ENCODE measurements at regions not wholly inside any gene's neighbourhood (a gene's known extent, or its start where the extent isn't known, plus 50 kb on each side); places are given as distances from the start of the nearest gene placed in this dataset.

DNA sequence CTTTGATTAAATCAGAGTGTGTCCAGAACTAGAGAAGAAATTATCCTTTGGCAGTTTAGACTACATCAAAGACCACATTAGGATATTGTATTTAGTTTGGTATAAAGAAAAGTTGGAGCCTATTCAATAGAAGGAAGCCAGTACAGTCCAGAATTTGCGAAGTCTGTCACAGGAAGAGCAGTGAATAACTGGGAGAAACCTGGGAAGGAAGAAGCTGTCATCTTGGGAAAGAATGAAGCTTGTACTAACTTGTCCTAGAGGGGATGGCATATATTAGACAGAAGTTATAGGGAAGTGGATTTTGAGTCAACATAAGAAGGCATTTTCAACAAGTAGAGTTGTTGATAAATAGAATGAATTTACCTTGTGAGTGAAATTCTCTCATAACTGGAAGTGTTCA, 386.7 kb downstream of the LRIG3 start:
- H3K4me3 ChIP-seq (replicated peaks in 1 of 2; ENCODE audit: low read depth in 1 of 2, low read length in 2 of 2) = no peak overlapping the region
- intact Hi-C loops (cut with micrococcal nuclease) = loop anchor here (10.0 kb wide), 1 partner anchor 549 kb away; no protein-coding TSS in a partner anchor

GRCh38 chr12:58537278-58537677, 383.0 kb downstream of the LRIG3 start:
- H3K4me2 ChIP-seq (ENCODE audit: low read length) = no peak overlapping the region
- H3K27ac ChIP-seq (ENCODE audit: low read depth, low read length) = no peak overlapping the region
- DNase-seq (ENCODE audit: low read depth, low spot score) (no peak), ATAC-seq (no peak)
- ChIA-PET POLR2A (no interaction called here), RAD21 (ENCODE audit: low non-redundant PET in 1 of 2, low total read pairs in 2 of 2, uncharacterized antibody in 2 of 2, unreplicated experiment in 2 of 2) (no interaction called here), CTCF (no interaction called here)
- H2AFZ ChIP-seq (ENCODE audit: low read depth, low read length, poor library complexity, severe bottlenecking) = no peak overlapping the region
- intact Hi-C loops (cut with micrococcal nuclease) = loop anchor here (10.0 kb wide), 1 partner anchor 552 kb away; no protein-coding TSS in a partner anchor
- no peaks in the 10 kb centered on the region for H3K9me3 ChIP-seq (ENCODE audit: control insufficient read depth in 1 of 2, insufficient read depth in 1 of 2, low read depth in 1 of 2, low read length in 2 of 2)
- H3K9me2 ChIP-seq (ENCODE audit: insufficient read depth) = no peaks in the 10 kb centered on the region
- H3K27me3 ChIP-seq (ENCODE audit: insufficient read depth, low read length) = no peaks in the 10 kb centered on the region
- H3K79me2 ChIP-seq (ENCODE audit: insufficient read depth, low read length) = no peaks in the 10 kb centered on the region
- TF ChIP-seq JUND (IDR thresholded peaks at IDR 0.05) = no peak
- no peak for TF ChIP-seq ZFX (IDR thresholded peaks at IDR 0.05)
- no peak for TF ChIP-seq EZH2 (IDR thresholded peaks at IDR 0.05)
- no peak overlapping the region for H3K9ac ChIP-seq (ENCODE audit: low read length)
- no TSS peak for BruUV-seq (replicated peaks)
- H3K36me3 ChIP-seq (ENCODE audit: control insufficient read depth in 1 of 2, insufficient read depth in 2 of 2, low read length in 2 of 2) = no peaks in the 10 kb centered on the region
- no peaks in the 10 kb centered on the region for H3K4me1 ChIP-seq (ENCODE audit: control insufficient read depth in 1 of 2, insufficient read depth in 2 of 2, low read length in 2 of 2)
- H3K4me3 ChIP-seq (replicated peaks in 1 of 2; ENCODE audit: low read depth in 1 of 2, low read length in 2 of 2) = no peak overlapping the region
- no peaks in the 10 kb centered on the region for H4K20me1 ChIP-seq (ENCODE audit: insufficient read depth)

More for the DNA sequence above, 386.7 kb downstream of the LRIG3 start:
- no peak overlapping the region for H3K9ac ChIP-seq (ENCODE audit: low read length)
- no TSS peak for BruUV-seq (replicated peaks)
- no peak for ATAC-seq
- H3K9me2 ChIP-seq (ENCODE audit: insufficient read depth) = no peaks in the 10 kb centered on the region
- H4K20me1 ChIP-seq (ENCODE audit: insufficient read depth) = no peaks in the 10 kb centered on the region
- H3K27ac ChIP-seq (ENCODE audit: low read depth, low read length) = no peak overlapping the region
- H3K36me3 ChIP-seq (ENCODE audit: control insufficient read depth in 1 of 2, insufficient read depth in 2 of 2, low read length in 2 of 2) = no peaks in the 10 kb centered on the region
- ChIA-PET CTCF (no interaction called here), RAD21 (ENCODE audit: low non-redundant PET in 1 of 2, low total read pairs in 2 of 2, uncharacterized antibody in 2 of 2, unreplicated experiment in 2 of 2) (no interaction called here), POLR2A (no interaction called here)
- no peak overlapping the region for H3K4me2 ChIP-seq (ENCODE audit: low read length)
- H3K79me2 ChIP-seq (ENCODE audit: insufficient read depth, low read length) = no peaks in the 10 kb centered on the region
- TF ChIP-seq YY1 (IDR thresholded peaks at IDR 0.05; ENCODE audit: extremely low read depth, insufficient replicate concordance, low read depth, low read length) (no peak), ZFX (IDR thresholded peaks at IDR 0.05) (no peak), RAD21 (IDR thresholded peaks at IDR 0.05; ENCODE audit: low read depth) (no peak), CBX3 (IDR thresholded peaks at IDR 0.05; ENCODE audit: low read depth) (no peak), CTCF (IDR thresholded peaks at IDR 0.05 in 2 of 3, conservative IDR thresholded peaks at IDR 0.05 in 1 of 3; ENCODE audit: borderline replicate concordance in 1 of 3, insufficient read depth in 1 of 3, low read depth in 2 of 3, low read length in 2 of 3) (no peak), POLR2AphosphoS5 (IDR thresholded peaks at IDR 0.05; ENCODE audit: low read depth, low read length) (no peak)
- H3K27me3 ChIP-seq (ENCODE audit: insufficient read depth, low read length) = no peaks in the 10 kb centered on the region
- DNase-seq (ENCODE audit: low read depth, low spot score) = no peak
- H2AFZ ChIP-seq (ENCODE audit: low read depth, low read length, poor library complexity, severe bottlenecking) = no peak overlapping the region
- no peaks in the 10 kb centered on the region for H3K9me3 ChIP-seq (ENCODE audit: control insufficient read depth in 1 of 2, insufficient read depth in 1 of 2, low read depth in 1 of 2, low read length in 2 of 2)
- peaks cover 0 to 6% of the 10 kb centered on the region in 2 experiments; a peak in 1 of 4 replicates for H3K4me1 ChIP-seq (ENCODE audit: control insufficient read depth in 1 of 2, insufficient read depth in 2 of 2, low read length in 2 of 2)
